GM21390 (cell line): ENCODE measurements at regions not wholly inside any gene's neighbourhood (a gene's known extent, or its start where the extent isn't known, plus 50 kb on each side); places are given as distances from the start of the nearest gene placed in this dataset.
"Not testable (repeated sequence)": the region's sequence is repeated elsewhere in the genome, so short reads cannot be mapped to it uniquely, and the experiment has no call there.

Source experiments
- ATAC-seq: cut with Tn5 transposase; IDR thresholded peaks from one replicate; pipeline ENCODE4 v1.9.1; 2021; ENCODE audit not compliant: unreplicated experiment

DNA sequence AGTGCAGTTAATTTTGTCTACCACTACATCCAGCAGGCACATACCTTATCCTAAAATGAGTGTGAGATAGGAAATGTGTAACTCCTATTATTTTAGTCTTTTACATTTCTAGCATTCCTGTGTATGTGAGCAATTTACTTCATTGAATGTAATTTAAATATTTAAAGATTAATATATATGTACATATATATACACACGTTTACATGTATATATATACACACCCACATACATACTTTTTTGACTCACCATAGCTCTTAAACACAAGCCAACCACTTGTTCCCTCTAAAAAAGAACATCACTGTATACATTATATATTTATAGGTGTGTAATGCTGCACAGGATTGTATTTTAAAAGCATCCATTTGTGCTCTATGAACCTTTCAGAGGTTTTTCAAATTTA, 425.6 kb upstream of the NECTIN3 start:
- no peak for ATAC-seq

DNA sequence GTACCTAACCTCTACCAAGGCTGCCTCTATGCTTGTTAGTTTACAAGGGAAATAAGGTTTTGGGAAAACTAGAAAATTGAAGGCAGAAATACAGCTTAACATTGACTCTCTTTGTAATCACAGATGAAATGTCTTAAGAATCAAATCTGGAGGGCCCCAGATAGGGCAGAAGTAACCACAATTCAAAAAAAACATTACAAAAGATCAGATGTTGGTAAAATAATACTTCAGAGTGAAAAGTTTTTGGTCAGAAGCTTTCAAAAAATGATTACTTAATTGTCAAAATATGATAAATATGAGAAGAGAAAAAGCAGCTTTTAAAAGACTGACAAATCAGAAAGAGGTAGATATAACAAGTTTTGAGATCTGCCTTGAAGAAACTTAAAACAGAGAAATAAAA, 425.1 kb upstream of the NECTIN3 start:
- no peak for ATAC-seq

DNA sequence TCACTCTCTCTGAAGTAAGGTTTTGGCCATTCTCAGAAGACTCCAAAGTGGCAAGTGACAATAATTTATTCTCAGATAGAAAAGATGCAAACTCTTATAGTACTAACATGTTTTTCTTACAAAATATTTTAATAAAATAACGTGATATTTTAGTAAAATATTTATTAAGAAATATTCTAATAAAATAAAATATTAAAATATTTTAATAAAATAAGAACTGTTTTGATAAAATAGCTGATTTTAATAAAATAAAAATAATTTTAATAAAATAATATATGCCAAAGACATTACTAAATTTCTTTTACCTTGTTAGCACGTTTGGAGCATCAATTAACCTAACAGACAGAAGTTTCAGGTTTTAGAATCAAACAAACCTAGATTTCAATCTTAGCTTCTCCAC, 424.0 kb upstream of the NECTIN3 start:
- ATAC-seq, result no peak

DNA sequence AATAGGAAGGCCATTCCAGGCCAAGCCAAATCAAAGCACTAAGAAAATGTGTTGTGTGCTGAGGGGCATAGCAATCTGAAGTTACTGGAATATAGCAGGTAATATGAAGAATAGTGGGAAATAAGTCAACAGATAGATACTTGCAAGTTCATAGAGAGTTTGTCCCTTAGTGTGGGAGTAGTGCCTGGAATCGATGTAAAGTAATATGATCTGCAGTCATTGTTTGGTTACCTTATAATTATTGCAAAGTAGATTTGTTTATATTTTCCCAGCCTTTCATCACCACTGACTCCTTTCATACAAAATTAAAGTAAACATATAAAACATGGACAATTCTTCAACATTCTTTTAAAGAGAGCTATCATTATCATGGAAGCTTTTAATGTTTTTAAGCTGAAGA, 420.9 kb upstream of the NECTIN3 start:
- ATAC-seq, result no peak

DNA sequence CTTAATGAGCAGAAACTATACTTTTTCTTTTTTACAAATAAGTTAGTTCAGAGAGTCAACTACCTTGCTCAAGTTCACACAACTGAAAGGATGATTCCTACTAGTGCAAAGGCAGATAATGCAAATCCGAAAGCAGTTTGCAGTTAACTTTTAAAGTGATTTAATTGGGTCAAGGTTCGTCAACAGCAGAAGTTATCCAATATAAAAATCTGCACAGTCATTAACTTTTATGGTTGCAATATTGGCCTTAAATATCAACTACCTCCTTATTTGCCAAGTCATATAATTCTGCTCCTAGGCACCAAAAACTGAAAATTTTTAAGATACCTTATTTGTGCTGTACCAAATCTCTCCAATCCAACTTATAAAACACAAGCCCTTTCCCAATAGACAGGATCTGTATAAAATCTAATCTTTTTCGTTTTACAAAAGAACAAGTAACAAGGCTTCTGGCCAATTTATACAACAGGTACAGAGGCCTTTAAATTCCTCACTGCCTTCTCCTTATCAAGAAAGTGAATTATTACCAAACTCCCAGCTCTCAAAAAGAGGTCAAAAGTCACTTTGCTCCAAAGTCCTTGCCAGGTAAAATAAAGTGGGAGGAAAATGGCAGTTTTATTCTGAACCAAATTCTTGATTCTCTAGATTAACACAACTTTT, 416.6 kb upstream of the NECTIN3 start:
- no peak for ATAC-seq

DNA sequence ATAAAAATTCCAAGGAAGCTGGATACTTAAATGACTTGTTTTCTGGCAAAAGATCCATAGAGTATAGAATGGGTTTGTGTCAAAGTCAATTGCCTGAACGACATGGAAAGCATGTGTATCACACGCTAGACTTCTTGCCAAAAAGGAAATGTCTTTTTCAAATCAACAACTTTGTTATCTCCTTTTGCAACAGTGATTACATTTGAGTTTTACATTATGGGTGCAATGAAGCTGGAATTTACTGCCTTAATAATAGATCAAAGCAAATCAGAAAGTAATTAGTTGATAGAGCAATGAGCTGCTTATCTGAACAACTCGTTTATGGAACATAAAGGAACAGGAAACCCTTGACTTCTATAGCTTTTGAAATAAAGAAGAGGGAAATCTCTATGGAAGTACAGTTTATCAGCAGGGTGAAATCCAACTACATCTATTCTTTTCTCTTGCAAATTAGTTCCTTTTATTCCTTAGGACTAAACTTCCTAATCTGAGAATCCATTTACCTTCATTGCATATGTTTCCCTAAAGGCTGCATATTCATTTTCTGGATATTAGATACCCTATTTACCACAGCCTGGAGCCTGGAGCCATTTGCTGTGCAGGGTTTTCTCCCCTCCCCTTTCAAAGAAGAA, 415.1 kb upstream of the NECTIN3 start:
- no peak for ATAC-seq

DNA sequence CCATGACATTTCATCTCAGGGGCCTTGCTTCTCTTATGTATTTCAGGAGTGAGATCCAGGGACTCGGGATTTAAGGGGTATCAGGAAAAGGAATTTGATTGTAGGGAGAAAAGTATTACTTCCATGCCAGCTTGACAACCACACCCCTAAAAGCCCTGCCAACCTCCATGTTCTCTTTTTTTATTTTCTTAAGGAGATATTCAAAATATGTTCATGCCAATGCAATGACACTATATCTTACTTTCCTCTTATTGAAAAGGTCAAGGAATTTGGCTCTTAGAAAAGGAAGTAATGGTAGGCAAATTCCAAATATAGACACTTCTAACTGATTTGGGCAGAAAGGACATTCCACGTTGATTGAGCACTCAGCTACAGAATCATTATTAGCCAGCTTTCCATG, 407.5 kb upstream of the NECTIN3 start:
- ATAC-seq, result no peak

DNA sequence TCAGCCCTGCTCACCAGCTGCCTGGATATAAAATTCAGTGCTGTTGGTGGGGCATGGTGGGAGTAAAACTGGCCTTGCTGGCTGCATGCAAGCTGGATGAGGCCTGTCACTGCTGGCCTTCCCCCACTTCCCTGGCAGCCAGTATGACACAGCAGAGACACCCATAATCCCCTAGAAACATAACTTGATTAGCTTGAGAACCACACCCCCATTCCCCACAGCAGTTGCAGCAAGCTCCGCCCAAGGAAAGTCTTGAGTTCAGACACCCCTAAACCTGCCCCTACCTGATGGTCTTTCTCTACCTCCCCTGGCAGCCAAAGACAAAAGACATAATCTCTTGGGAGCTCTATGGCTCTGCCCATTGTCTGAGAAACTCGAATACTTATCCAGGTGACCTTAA, 405.1 kb upstream of the NECTIN3 start:
- ATAC-seq, result no peak

DNA sequence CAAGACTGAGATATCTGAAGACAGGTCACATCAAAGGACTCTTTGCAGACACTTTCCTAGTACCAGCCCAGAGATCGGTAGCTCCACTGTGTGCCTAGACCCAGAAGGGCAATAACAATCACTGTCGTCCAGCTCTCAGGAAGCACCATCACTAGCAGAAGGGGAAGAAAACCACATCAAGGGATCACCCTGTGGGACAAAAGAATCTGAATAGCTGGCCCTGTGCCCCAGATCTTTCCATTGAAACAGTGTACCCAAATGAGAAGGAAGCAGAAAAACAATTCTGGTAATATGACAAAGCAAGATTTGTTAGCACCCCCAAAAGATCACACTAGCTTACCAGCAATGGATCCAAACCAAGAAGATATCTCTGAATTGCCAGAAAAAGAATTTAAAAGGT, 404.4 kb upstream of the NECTIN3 start:
- ATAC-seq, result no peak

DNA sequence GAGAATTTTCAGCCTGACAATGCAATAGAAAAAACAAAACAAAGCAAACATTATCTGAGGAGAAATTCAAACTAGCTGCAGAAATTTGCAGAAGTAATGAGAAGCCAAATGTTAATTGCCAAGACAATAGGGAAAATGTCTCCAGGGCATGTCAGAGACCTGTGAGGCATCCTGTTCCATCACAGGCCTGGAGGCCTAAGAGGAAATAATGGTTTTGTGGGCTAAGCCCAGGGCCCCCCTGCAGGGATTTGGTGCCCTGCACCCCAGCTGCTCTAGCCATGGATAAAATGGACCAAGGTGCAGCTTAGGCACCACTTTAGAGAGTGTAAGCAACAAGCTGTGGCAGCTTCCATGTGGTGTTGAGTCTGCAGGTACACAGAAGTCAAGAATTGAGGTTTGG, 401.2 kb upstream of the NECTIN3 start:
- no peak for ATAC-seq

DNA sequence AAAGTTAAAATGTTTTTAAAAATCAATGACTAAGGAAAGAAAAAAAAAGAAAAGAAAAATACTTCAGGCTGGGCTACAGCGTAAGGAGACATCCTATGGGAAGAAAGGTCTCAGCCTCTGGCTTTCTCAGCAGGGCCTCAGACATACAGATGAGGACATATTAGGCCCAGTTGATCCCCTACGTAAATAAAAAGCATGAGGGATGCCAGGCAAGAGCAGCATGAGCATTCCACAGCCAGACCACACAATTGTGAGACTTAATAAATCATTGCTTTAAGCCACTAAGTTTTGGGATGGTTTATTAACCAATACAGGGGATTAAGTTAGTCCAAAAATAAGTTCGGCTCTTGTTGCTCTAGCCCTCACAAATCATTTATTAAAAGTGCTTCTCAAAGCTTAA, 394.1 kb upstream of the NECTIN3 start:
- ATAC-seq, result no peak

DNA sequence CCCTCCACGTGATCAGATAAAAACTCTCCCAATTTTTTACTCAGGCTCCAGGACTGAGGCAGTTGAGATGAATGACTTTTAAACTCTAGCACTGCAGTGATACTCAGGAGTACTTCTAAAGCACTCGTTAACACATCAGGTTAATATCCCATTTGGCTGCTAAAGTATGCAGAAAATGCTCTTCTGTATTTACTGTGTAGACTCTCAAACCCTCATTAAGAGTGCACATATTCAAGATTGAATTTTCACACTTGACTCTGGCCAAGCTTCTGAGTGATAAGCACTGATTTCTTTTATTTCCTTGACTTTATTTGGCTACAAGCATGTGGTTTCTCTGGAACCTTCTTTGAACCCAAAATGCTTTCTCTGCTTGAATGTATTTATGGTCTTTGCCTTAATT, 392.3 kb upstream of the NECTIN3 start:
- ATAC-seq, result no peak

DNA sequence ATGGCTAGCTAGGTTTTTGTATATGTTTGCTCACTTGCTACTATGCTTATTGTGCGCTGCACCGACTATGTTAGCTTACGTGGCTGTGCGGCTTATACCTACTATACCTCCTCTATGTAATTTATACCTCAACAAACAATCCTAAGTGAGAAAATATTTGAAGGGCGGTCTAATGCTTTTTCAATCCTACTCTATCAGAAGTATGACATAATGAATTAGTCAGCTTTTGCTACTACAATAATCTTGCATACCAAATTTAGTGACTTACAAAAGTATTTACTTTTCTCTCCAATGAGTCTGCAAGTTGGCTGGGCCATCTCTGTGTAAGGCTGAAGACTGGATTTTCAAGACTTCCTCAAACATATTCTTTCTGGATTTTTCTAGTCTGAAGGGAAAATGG, 391.2 kb upstream of the NECTIN3 start:
- no peak for ATAC-seq

DNA sequence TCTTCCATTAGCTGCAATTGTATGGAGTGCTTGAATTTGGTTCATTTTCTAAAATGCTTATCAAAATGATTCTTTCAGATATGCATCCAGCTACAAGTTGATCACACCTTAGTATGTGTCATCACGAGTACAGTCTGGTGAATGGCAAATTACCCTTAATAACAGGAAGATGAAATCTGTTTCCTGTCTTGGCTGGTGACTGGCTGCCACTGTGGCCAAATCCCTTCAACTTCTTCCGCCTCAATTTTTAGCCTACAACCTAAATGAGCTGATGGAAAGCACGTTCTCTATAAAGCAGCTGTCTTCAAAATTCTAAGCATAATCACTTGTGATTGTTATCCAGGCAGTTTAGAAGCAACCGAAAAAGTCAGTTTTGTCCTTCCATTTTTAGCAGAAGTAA, 387.1 kb upstream of the NECTIN3 start:
- ATAC-seq, result no peak

DNA sequence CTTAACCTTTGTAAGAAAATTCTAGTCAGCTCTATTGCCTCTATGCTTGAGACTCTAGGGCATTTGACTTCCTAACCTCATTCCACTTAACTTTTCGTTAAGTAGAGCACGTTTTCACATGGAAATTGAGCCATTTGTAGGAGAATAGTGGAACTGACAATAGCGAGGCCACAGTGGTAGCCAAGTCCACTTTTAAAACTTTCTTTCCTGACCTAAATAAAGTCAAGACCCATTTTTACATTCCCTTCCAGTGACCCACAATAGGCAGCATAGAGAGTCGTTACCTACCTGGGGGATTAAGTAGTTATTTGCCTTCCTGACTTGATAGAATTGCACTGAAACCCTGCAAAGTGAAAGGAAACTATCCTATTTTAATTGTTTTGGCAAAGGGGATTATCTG, 386.0 kb upstream of the NECTIN3 start:
- ATAC-seq, result no peak

DNA sequence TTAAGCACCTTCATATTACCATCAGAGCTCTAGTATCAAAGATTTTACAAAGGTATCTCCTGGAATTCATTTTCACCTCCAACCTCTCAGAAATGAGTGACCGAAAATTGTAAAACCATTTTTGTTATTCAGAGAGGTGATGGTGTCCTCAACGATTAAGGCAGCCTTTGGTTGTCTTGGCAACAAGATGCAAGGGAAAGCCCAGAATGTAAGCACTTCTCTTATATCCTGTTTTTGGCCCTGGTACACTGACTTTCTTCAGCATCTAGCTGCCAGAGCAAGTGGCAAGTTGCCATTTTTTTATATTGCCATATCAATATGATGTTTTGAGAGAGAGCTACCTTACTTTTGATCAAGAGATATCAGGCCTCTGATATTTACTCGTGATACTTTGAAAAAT, 384.9 kb upstream of the NECTIN3 start:
- ATAC-seq, result no peak

DNA sequence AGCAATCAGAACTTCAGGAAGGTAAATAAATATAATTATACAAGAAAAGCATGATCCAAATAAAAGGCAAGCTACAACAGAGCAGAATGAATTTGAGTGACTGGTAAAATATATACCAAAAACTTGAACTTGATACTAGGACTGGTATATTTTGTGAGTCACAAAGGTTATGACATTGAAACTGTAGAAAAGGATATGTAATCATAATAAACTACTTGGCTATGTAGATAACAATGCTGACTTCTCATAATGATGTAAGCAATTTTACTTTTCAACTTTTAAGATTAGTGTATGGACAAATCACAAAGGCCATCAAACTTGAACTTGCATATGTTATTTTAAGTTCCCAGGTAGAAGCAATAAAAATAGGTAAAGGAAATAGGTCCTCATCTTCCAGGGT, 384.5 kb upstream of the NECTIN3 start:
- no peak for ATAC-seq

DNA sequence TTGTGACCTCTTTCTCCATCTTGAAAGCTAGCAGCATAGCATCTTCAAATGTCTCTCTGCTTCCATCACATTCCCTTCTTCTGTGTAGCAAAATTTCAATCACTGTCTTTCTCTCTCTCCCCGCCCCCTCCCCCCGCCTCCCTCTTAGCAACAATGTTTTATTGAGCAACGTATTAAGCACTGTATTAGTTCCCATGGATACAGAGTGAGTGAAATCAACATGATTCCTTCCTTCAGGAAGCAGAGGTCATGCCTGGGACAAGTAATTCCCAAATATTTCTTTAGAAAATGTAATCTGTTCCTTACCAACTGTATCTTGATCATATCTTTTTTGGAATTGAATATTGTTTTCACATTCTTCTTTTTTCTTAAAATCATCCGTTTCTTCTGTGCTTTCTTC, 373.7 kb upstream of the NECTIN3 start:
- ATAC-seq, result no peak

DNA sequence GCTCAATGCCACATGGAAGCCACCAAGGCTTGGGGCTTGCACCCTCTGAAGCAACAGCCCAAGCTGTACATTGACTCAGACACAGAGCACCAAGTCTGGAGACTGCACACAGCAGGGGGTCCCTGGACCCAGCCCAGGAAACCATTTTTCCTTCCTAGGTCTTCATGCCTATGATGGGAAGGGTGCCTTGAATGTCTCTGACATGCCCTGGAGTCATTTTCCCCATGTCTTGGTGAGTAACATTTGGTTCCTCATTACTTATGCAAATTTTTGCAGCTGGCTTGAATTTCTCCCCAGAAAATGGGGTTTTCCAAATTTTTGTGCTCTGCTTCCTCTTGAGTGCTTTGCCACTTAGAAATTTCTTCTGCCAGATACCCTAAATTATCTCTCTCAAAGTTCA, 367.3 kb upstream of the NECTIN3 start:
- ATAC-seq, result not testable (repeated sequence)

DNA sequence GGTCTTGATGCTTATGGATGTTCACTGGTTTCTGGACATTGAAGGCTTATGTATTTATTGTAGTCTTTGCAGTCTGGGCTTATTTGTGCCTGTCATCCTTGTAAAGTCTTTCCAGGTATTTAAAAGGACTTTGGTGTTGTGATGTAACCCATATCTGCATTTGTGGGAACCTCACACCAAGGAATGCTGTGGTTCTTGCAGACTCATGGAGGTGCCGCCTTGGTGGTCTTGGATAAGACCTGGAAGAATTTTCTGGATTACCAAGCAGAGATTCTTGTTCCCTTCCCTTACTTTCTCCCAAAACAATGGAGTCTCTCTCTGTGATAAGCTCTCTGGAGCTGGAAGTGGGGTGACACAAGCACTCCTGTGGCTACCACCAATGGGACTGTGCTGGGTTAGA, 363.5 kb upstream of the NECTIN3 start:
- no peak for ATAC-seq

DNA sequence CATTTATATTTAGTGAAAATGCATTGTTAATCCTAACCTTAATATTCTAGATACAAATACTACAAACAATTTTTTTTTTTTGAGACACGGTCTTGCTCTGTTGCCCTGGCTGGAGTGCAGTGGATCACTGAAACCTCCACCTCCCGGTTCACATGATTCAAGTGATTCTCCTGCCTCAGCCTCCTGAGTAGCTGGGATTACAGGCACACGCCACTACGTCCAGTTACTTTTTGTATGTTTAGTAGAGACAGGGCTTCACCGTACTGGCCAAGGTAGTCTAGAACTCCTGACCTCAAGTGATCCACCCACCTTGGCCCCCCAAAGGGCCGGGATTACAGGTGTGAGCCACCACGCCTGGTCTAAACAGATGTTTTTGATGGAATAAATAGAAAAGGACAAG, 361.5 kb upstream of the NECTIN3 start:
- ATAC-seq, result no peak

DNA sequence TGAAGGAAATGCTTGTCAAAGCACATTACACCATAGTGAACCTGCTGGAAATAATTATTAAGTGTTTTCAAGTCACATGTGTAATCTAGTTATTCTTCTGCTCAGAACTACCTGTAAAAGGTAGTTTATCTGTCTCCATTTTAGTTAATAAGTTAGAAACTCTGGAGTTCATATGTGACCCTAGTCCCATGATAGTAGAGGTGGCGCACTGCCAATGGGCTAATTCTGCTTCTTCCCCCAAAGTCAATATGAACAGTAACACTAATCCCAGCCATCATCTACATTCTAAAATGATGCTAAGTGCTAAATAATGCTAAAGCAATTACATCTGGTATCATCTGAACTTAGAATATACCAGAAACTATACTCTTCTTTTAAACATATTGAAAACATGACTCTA, 361.0 kb upstream of the NECTIN3 start:
- ATAC-seq, result no peak

DNA sequence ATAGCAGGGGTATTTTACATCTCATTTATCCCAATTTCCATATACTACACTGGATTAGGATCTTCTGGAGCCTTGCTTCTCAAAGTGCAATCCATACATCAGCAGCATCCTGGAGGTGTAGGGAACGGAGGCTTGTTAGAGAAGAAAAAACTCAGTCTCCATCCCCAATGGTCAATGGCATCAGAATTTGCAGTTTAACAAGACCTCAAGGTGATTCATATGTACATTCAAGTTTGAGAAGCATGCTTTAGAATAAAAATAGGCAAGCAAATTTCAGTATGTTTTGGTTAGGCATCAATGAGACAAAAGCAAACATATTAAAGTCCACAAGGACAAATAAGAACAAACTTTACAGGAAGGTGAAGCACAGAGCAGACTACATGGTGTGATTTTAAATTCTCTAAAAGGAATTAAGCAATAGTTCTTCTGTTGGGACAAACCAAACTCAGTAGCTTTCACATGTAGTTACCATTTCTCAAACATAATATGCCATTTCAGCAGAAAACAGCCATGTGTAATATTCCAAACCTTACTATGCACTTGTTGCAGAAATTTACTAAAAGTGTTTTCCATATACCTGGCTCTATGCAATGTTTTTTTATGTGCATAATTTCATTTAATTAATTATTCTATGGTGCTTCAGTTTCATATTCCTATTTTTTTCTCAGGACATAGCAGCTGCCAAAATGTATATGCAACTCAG, 360.3 kb upstream of the NECTIN3 start:
- ATAC-seq, result no peak
